Endothelial cell of umbilical vein (primary cell): ENCODE measurements at regions not wholly inside any gene's neighbourhood (a gene's known extent, or its start where the extent isn't known, plus 50 kb on each side); places are given as distances from the start of the nearest gene placed in this dataset.

Source experiments
- BruUV-seq: library from RNA; stranded (reverse); fragments of 400-500 nt; replicated peaks from 2 replicates; lab custom pipeline; 2021; lab: Mats Ljungman, UMichigan
- CTCF ChIA-PET: fragments of 300-600, 350-600 bp; sonication (Branson Sonifier 250); formaldehyde crosslinking; loops from one replicate; lab custom pipeline; 2021; ENCODE audit warnings: antibody characterized with exemption, inconsistent platforms; lab: Charles Lee
- POLR2A ChIA-PET: fragments of 300-600, 350-600 bp; sonication (Branson Sonifier 250); formaldehyde crosslinking; loops from one replicate; lab custom pipeline; 2021; ENCODE audit warnings: antibody characterized with exemption, inconsistent platforms; lab: Charles Lee
- DNase-seq: peaks from one replicate; pipeline ENCODE4 v3.0.0-alpha.2; 2011; ENCODE audit warnings: low read depth, low spot score
- FAIRE-seq: peaks from 2 replicates; lab custom pipeline; 2011; peaks lifted over from hg19 to GRCh38; lab: Jason Lieb, UNC
- H2AFZ ChIP-seq: 2 replicates; pipeline ENCODE4 v1.6.0; 2012; ENCODE audit warnings: low read depth, low read length, control low read depth, inconsistent platforms
- H3K27ac ChIP-seq: 2 replicates; pipeline ENCODE4 v1.5.1; 2011; ENCODE audit warnings: low read depth, mild to moderate bottlenecking, control low read depth, low read length, moderate library complexity; ENCODE audit not compliant: insufficient read depth
- H3K27me3 ChIP-seq, 2 experiments: 2 replicates each; pipeline versions ENCODE4 v1.6.0 to v1.6.1; 2011; ENCODE audit warnings: low read length in 2 of 2, mixed read lengths in 1 of 2; ENCODE audit not compliant: control insufficient read depth in 2 of 2, insufficient read depth in 2 of 2
- H3K36me3 ChIP-seq, 2 experiments: 2 replicates in 1 of 2; 3 replicates in 1 of 2; pipeline ENCODE4 v1.5.1; 2011; ENCODE audit warnings: low read length in 2 of 2, mild to moderate bottlenecking in 1 of 2, moderate library complexity in 1 of 2; ENCODE audit not compliant: control insufficient read depth in 2 of 2, insufficient read depth in 2 of 2; ENCODE audit errors: extremely low read depth in 1 of 2
- H3K4me1 ChIP-seq: 3 replicates; pipeline ENCODE4 v1.5.1; 2011; ENCODE audit warnings: mild to moderate bottlenecking, low read length; ENCODE audit not compliant: control insufficient read depth, insufficient read depth; ENCODE audit errors: extremely low read depth
- H3K4me2 ChIP-seq: 2 replicates; pipeline ENCODE4 v1.6.1; 2011; ENCODE audit warnings: low read length, control low read depth, mixed read lengths; ENCODE audit not compliant: insufficient read depth
- H3K4me3 ChIP-seq, 3 experiments: fragments of 200-600 bp in 1 of 3; sonication (generic), shearing (Covaris generic) in 1 of 3; replicated peaks in 1 of 3; 2 replicates each; pipeline ENCODE4 v1.5.1; 2011 to 2016; ENCODE audit warnings: control low read depth in 3 of 3, low read length in 3 of 3, mild to moderate bottlenecking in 2 of 3, inconsistent platforms in 1 of 3, low read depth in 1 of 3, moderate library complexity in 1 of 3; ENCODE audit not compliant: insufficient read depth in 1 of 3
- H3K79me2 ChIP-seq: 2 replicates; pipeline ENCODE4 v1.6.0; 2012; ENCODE audit warnings: low read length, inconsistent platforms; ENCODE audit not compliant: control insufficient read depth, insufficient read depth
- H3K9ac ChIP-seq: replicated peaks from 2 replicates; pipeline ENCODE3; 2011; ENCODE audit warnings: low read length, control low read depth; ENCODE audit not compliant: insufficient read depth; ENCODE audit errors: extremely low read depth
- H3K9me1 ChIP-seq: replicated peaks from 3 replicates; pipeline ENCODE4 v1.6.0; 2011; ENCODE audit warnings: mild to moderate bottlenecking, low read length; ENCODE audit not compliant: control insufficient read depth, insufficient read depth; ENCODE audit errors: extremely low read depth
- H3K9me3 ChIP-seq: replicated peaks from 2 replicates; pipeline ENCODE4 v1.5.1; 2012; ENCODE audit warnings: low read length, inconsistent platforms; ENCODE audit not compliant: control insufficient read depth, insufficient read depth
- H4K20me1 ChIP-seq: replicated peaks from 2 replicates; pipeline ENCODE3; 2011; ENCODE audit warnings: mild to moderate bottlenecking, low read length; ENCODE audit not compliant: control insufficient read depth, insufficient read depth; ENCODE audit errors: extremely low read depth
- EZH2 ChIP-seq: IDR thresholded peaks from 2 replicates; pipeline ENCODE4 v1.6.1; 2012; ENCODE audit warnings: borderline replicate concordance, low read depth, mild to moderate bottlenecking, moderate library complexity, low read length, inconsistent platforms; ENCODE audit not compliant: severe bottlenecking
- FOS ChIP-seq: IDR thresholded peaks from 2 replicates; pipeline ENCODE4 v1.6.1; 2011; ENCODE audit warnings: mild to moderate bottlenecking, low read length, moderate library complexity, borderline replicate concordance; ENCODE audit not compliant: insufficient read depth
- GATA2 ChIP-seq: IDR thresholded peaks from 2 replicates; pipeline ENCODE4 v1.7.0; 2011; ENCODE audit warnings: low read depth, mild to moderate bottlenecking, moderate library complexity, mixed read lengths, low read length; ENCODE audit not compliant: insufficient read length, insufficient read depth
- JUN ChIP-seq: IDR thresholded peaks from 2 replicates; pipeline ENCODE4 v1.6.1; 2011; ENCODE audit warnings: borderline replicate concordance, low read depth; ENCODE audit not compliant: insufficient read length, insufficient read depth
- MYC ChIP-seq: IDR thresholded peaks from one replicate; pipeline ENCODE4 v1.6.1; 2011; ENCODE audit warnings: mild to moderate bottlenecking, low read depth, low read length
- POLR2A ChIP-seq: IDR thresholded peaks from 2 replicates; pipeline ENCODE4 v1.6.1; 2012; ENCODE audit warnings: low read depth, mild to moderate bottlenecking, control low read depth, low read length
- POLR2AphosphoS5 ChIP-seq: IDR thresholded peaks from 2 replicates; pipeline ENCODE4 v1.6.1; 2012; ENCODE audit warnings: low read depth, mild to moderate bottlenecking, control low read depth, low read length, moderate library complexity; ENCODE audit not compliant: insufficient read depth
- dilution Hi-C: fragments of 300-500 bp; cut with MboI; formaldehyde crosslinking; loops from one replicate; pipeline ENCODE4 v1.15.0; 2019; ENCODE audit warnings: low sequenced_read_pairs; ENCODE audit not compliant: extremely low pct_ligation_motif_present
- intact Hi-C: fragments of 100-400 bp; cut with micrococcal nuclease; formaldehyde crosslinking; loops from one replicate; pipeline ENCODE4 v1.10.0; 2022
- TF ChIP-seq, protein P1 (sequence below), 2 donors: IDR thresholded peaks; 1 replicate in 1 of 2; 2 replicates in 1 of 2; pipeline ENCODE4 v1.5.1; 2011; ENCODE audit warnings: low read length in 2 of 2, mild to moderate bottlenecking in 2 of 2, moderate library complexity in 2 of 2, control low read depth in 1 of 2, inconsistent platforms in 1 of 2, low read depth in 1 of 2; ENCODE audit not compliant: insufficient read depth in 1 of 2; ENCODE audit errors: extremely low read depth in 1 of 2
- TF ChIP-seq, protein P2 (sequence below): IDR thresholded peaks from 2 replicates; pipeline ENCODE4 v1.6.1; 2011; ENCODE audit not compliant: insufficient read depth, insufficient read length

DNA sequence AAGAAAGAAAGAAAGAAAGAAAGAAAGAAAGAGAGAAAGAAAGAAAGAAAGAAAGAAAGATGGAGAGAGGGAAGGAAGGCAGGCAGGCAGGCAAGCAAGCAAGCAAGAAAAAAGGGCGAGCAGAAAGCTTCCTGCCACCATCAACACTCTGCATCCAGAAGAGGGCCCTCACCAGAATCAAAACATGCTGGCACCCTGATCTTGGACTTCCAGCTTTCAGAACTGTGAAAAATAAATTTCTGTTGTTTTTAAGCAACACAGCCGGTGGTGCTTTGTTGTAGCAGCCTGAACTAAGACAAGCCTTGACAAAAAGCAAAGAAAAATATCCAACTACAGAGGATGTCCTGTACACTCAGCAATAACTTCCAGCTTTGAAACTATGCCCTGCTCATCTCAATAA lies 401.7 kb downstream of the LRATD1 start:
- DNase-seq (no peak), FAIRE-seq (no peak)
- Histone ChIP-seq H3K36me3 (no peaks in the 10 kb centered on the region), H3K4me1 (no peaks in the 10 kb centered on the region), H3K4me3 (no peak overlapping the region), H3K9me3 (no peaks in the 10 kb centered on the region), H3K4me2 (no peak overlapping the region), H3K27me3 (no peaks in the 10 kb centered on the region), H4K20me1 (no peaks in the 10 kb centered on the region), H3K27ac (no peak overlapping the region), H3K9ac (no peak overlapping the region), H2AFZ (no peak overlapping the region), H3K79me2 (no peaks in the 10 kb centered on the region), H3K9me1 (no peaks in the 10 kb centered on the region)
- ChIA-PET CTCF (no interaction called here), POLR2A (no interaction called here)
- no TSS peak for BruUV-seq
- intact Hi-C loops: no loop called here
- TF ChIP-seq POLR2A (no peak), EZH2 (no peak), POLR2AphosphoS5 (no peak), FOS (no peak), GATA2 (no peak), MYC (no peak), JUN (no peak)
- TF ChIP-seq, protein P1, sequence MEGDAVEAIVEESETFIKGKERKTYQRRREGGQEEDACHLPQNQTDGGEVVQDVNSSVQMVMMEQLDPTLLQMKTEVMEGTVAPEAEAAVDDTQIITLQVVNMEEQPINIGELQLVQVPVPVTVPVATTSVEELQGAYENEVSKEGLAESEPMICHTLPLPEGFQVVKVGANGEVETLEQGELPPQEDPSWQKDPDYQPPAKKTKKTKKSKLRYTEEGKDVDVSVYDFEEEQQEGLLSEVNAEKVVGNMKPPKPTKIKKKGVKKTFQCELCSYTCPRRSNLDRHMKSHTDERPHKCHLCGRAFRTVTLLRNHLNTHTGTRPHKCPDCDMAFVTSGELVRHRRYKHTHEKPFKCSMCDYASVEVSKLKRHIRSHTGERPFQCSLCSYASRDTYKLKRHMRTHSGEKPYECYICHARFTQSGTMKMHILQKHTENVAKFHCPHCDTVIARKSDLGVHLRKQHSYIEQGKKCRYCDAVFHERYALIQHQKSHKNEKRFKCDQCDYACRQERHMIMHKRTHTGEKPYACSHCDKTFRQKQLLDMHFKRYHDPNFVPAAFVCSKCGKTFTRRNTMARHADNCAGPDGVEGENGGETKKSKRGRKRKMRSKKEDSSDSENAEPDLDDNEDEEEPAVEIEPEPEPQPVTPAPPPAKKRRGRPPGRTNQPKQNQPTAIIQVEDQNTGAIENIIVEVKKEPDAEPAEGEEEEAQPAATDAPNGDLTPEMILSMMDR (IDR thresholded peaks at IDR 0.05; ENCODE audit: extremely low read depth in 1 of 2, insufficient read depth in 1 of 2, low read depth in 1 of 2, low read length in 2 of 2): no peak
- TF ChIP-seq, protein P2, sequence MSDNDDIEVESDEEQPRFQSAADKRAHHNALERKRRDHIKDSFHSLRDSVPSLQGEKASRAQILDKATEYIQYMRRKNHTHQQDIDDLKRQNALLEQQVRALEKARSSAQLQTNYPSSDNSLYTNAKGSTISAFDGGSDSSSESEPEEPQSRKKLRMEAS: no peak
- dilution Hi-C loops: no loop called here
